Liver (tissue), 8 donors: ENCODE measurements at regions not wholly inside any gene's neighbourhood (a gene's known extent, or its start where the extent isn't known, plus 50 kb on each side); places are given as distances from the start of the nearest gene placed in this dataset.

Source experiments
- DNase-seq: peaks from one replicate; pipeline ENCODE4 v3.0.0-alpha.2; 2017; ENCODE audit warnings: low spot score
- H3K27ac ChIP-seq, 2 donors: one replicate each; pipeline ENCODE4 v1.7.0; 2013; ENCODE audit warnings: inconsistent platforms in 2 of 2, low read length in 2 of 2, control low read depth in 1 of 2, low read depth in 1 of 2, mild to moderate bottlenecking in 1 of 2
- H3K27me3 ChIP-seq, 4 donors: one replicate each; pipeline versions ENCODE4 v1.6.1 to v1.7.0; 2013; ENCODE audit warnings: low read length in 3 of 4, inconsistent platforms in 1 of 4, mild to moderate bottlenecking in 1 of 4, moderate library complexity in 1 of 4; ENCODE audit not compliant: control insufficient read depth in 4 of 4, insufficient read depth in 4 of 4
- H3K36me3 ChIP-seq, 4 donors: one replicate each; pipeline versions ENCODE4 v1.6.1 to v1.7.0; 2013; ENCODE audit warnings: low read length in 3 of 4, mild to moderate bottlenecking in 3 of 4, low read depth in 1 of 4, moderate library complexity in 1 of 4; ENCODE audit not compliant: control insufficient read depth in 4 of 4, insufficient read depth in 3 of 4
- H3K4me1 ChIP-seq, 4 donors: one replicate each; pipeline versions ENCODE4 v1.6.1 to v1.7.0; 2013; ENCODE audit warnings: low read length in 3 of 4, mild to moderate bottlenecking in 3 of 4, moderate library complexity in 1 of 4; ENCODE audit not compliant: control insufficient read depth in 4 of 4, insufficient read depth in 4 of 4
- H3K4me3 ChIP-seq, 3 donors: one replicate each; pipeline versions ENCODE4 v1.6.1 to v1.7.0; 2013; ENCODE audit warnings: low read length in 3 of 3, control low read depth in 1 of 3, low read depth in 1 of 3, mild to moderate bottlenecking in 1 of 3
- H3K9ac ChIP-seq, 2 donors: one replicate each; pipeline ENCODE4 v1.7.0; 2013; ENCODE audit warnings: low read length in 2 of 2, mild to moderate bottlenecking in 2 of 2, moderate library complexity in 2 of 2, control low read depth in 1 of 2, low read depth in 1 of 2
- H3K9me3 ChIP-seq, 4 donors: one replicate each; pipeline versions ENCODE4 v1.6.1 to v1.7.0; 2013; ENCODE audit warnings: low read length in 3 of 4; ENCODE audit not compliant: control insufficient read depth in 4 of 4
- ATF3 ChIP-seq: IDR thresholded peaks from 2 replicates; pipeline ENCODE4 v1.6.1; 2016; ENCODE audit warnings: antibody characterized with exemption
- CTCF ChIP-seq: fragments of 150-350 bp; IDR thresholded peaks from 2 replicates; pipeline ENCODE4 v1.5.1; 2017; ENCODE audit warnings: improper control_type of control experiment, low read depth, low read length; ENCODE audit not compliant: missing input control
- EGR1 ChIP-seq, 2 donors: IDR thresholded peaks; 2 replicates each; pipeline ENCODE4 v1.6.1; 2016 to 2018; ENCODE audit warnings: antibody characterized with exemption in 2 of 2, low read depth in 2 of 2
- FOXA1 ChIP-seq: IDR thresholded peaks from 2 replicates; pipeline ENCODE4 v1.6.1; 2016; ENCODE audit warnings: antibody characterized with exemption
- FOXA2 ChIP-seq: IDR thresholded peaks from 2 replicates; pipeline ENCODE4 v1.6.1; 2016; ENCODE audit warnings: antibody characterized with exemption
- GABPA ChIP-seq, 2 donors: IDR thresholded peaks in 1 of 2; conservative IDR thresholded peaks in 1 of 2; 2 replicates each; pipeline ENCODE4 v1.6.1; 2016; ENCODE audit warnings: antibody characterized with exemption in 2 of 2, mild to moderate bottlenecking in 1 of 2, moderate library complexity in 1 of 2
- HNF4A ChIP-seq, 2 donors: conservative IDR thresholded peaks; 2 replicates each; pipeline ENCODE4 v1.6.1; 2016; ENCODE audit warnings: antibody characterized with exemption in 2 of 2, mild to moderate bottlenecking in 2 of 2
- JUND ChIP-seq, 2 donors: IDR thresholded peaks; 2 replicates each; pipeline ENCODE4 v1.6.1; 2016; ENCODE audit warnings: antibody characterized with exemption in 2 of 2
- NR2F2 ChIP-seq: IDR thresholded peaks from 2 replicates; pipeline ENCODE4 v1.6.1; 2016; ENCODE audit warnings: antibody characterized with exemption
- RAD21 ChIP-seq, 2 donors: IDR thresholded peaks; 2 replicates each; pipeline ENCODE4 v1.6.1; 2016; ENCODE audit warnings: antibody characterized with exemption in 2 of 2, mild to moderate bottlenecking in 2 of 2
- RXRA ChIP-seq, 2 donors: IDR thresholded peaks; 2 replicates each; pipeline ENCODE4 v1.6.1; 2017 to 2018; ENCODE audit warnings: antibody characterized with exemption in 2 of 2, mild to moderate bottlenecking in 1 of 2
- SP1 ChIP-seq: IDR thresholded peaks from 2 replicates; pipeline ENCODE4 v1.6.1; 2018; ENCODE audit warnings: antibody characterized with exemption, mild to moderate bottlenecking
- TAF1 ChIP-seq: conservative IDR thresholded peaks from 2 replicates; pipeline ENCODE4 v1.6.1; 2016; ENCODE audit warnings: antibody characterized with exemption, mild to moderate bottlenecking
- YY1 ChIP-seq: IDR thresholded peaks from 2 replicates; pipeline ENCODE4 v1.6.1; 2016; ENCODE audit warnings: antibody characterized with exemption, mild to moderate bottlenecking
- ZBTB33 ChIP-seq: IDR thresholded peaks from 2 replicates; pipeline ENCODE4 v1.6.1; 2016; ENCODE audit warnings: antibody characterized with exemption
- WGBS: extraction: QIAGEN DNeasy Blood & Tissue Kit; methylation state at CpG from one replicate; pipeline ENCODE4 v1.1.7; 2013; 5-methylcytosine and 5-hydroxymethylcytosine counted together
- TF ChIP-seq, protein P1 (sequence below): IDR thresholded peaks from 2 replicates; pipeline ENCODE4 v1.6.1; 2016; ENCODE audit warnings: antibody characterized with exemption, mild to moderate bottlenecking
- TF ChIP-seq, protein P2 (sequence below): IDR thresholded peaks from 2 replicates; pipeline ENCODE4 v1.6.1; 2016; ENCODE audit warnings: antibody characterized with exemption
- donor health status: healthy.
- donor health status: healthy.
- donor health status: healthy.
- donor health status: healthy.
- donor health status: healthy.

DNA sequence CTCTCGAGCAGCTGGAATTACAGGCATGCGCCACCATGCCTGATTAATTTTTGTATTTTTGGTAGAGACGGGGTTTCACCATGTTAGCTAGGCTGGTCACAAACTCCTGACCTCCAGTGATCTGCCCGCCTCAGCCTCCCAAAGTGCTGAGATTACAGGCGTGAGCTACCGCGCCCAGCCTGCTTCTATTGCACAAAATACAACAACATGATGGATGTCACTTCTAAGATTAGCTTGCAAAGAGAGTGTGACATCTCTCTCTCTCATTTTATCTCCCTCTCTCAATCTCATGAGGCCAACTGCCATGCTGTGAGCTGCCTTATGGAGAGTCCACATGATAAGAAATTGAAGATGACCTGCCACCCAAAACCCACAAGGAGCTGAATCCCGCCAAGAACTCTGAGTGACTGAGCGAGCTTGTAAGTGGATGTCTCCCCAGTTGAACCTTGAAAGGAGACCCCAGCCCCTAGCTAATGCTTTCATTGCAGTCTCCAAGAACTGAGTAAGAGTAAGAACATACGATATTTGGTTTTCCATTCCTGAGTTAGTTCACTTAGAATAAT lies 458.5 kb downstream of the RBFOX1 start:
- TF ChIP-seq, protein P1, sequence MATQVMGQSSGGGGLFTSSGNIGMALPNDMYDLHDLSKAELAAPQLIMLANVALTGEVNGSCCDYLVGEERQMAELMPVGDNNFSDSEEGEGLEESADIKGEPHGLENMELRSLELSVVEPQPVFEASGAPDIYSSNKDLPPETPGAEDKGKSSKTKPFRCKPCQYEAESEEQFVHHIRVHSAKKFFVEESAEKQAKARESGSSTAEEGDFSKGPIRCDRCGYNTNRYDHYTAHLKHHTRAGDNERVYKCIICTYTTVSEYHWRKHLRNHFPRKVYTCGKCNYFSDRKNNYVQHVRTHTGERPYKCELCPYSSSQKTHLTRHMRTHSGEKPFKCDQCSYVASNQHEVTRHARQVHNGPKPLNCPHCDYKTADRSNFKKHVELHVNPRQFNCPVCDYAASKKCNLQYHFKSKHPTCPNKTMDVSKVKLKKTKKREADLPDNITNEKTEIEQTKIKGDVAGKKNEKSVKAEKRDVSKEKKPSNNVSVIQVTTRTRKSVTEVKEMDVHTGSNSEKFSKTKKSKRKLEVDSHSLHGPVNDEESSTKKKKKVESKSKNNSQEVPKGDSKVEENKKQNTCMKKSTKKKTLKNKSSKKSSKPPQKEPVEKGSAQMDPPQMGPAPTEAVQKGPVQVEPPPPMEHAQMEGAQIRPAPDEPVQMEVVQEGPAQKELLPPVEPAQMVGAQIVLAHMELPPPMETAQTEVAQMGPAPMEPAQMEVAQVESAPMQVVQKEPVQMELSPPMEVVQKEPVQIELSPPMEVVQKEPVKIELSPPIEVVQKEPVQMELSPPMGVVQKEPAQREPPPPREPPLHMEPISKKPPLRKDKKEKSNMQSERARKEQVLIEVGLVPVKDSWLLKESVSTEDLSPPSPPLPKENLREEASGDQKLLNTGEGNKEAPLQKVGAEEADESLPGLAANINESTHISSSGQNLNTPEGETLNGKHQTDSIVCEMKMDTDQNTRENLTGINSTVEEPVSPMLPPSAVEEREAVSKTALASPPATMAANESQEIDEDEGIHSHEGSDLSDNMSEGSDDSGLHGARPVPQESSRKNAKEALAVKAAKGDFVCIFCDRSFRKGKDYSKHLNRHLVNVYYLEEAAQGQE: no peak
- TF ChIP-seq ATF3: no peak
- no peak for TF ChIP-seq RAD21 (IDR thresholded peaks at IDR 0.05)
- no peak for TF ChIP-seq YY1
- no peak for TF ChIP-seq EGR1 (IDR thresholded peaks at IDR 0.05; ENCODE audit: low read depth in 2 of 2)
- TF ChIP-seq SP1: no peak
- no peak for TF ChIP-seq TAF1
- no peak for TF ChIP-seq NR2F2
- TF ChIP-seq HNF4A (conservative IDR thresholded peaks at IDR 0.05): no peak
- TF ChIP-seq GABPA (IDR thresholded peaks at IDR 0.05 in 1 of 2, conservative IDR thresholded peaks at IDR 0.05 in 1 of 2): no peak
- no peak for TF ChIP-seq JUND (IDR thresholded peaks at IDR 0.05)
- TF ChIP-seq FOXA2: no peak
- TF ChIP-seq, protein P2, sequence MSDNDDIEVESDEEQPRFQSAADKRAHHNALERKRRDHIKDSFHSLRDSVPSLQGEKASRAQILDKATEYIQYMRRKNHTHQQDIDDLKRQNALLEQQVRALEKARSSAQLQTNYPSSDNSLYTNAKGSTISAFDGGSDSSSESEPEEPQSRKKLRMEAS: no peak
- no peak for TF ChIP-seq RXRA (IDR thresholded peaks at IDR 0.05)
- no peak for TF ChIP-seq CTCF
- no peak for TF ChIP-seq ZBTB33
- Histone ChIP-seq H3K27me3 (peaks cover 0 to 3% (median 0%) of the 10 kb centered on the region in 4 donors), H3K36me3 (no peaks in the 10 kb centered on the region), H3K9ac (no peak overlapping the region), H3K4me1 (no peaks in the 10 kb centered on the region), H3K9me3 (no peaks in the 10 kb centered on the region), H3K4me3 (no peak overlapping the region), H3K27ac (no peak overlapping the region)
- no peak for DNase-seq
- WGBS: 82% methylated on average over 10 of the region's 10 CpGs

DNA sequence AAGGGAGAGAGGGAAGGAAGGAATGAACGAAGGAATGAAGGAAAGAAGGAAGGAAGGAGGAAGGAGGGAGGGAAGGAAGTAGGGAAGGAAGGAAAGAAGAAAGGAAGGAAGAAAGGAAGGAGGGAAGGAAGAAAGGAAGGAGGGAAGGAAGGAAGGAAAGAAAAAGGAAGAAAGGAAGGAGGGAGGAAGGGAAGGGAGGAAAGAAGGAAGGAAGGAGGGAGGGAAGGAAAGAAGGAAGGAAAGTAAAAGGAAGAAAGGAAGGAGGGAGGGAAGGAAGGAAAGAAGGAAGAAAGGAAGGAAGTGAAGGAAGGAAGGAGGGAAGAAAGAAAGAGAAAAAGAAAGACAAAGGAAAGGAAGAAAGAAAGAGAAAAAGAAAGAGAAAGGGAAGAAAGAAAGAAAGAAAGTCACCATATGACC lies 442.4 kb downstream of the RBFOX1 start:
- Histone ChIP-seq H3K27me3 (peaks cover 0 to 3% (median 0%) of the 10 kb centered on the region in 4 donors), H3K9me3 (peaks cover 0 to 4% (median 0%) of the 10 kb centered on the region in 4 donors), H3K4me1 (no peaks in the 10 kb centered on the region), H3K4me3 (no peak overlapping the region), H3K36me3 (no peaks in the 10 kb centered on the region), H3K27ac (no peak overlapping the region), H3K9ac (no peak overlapping the region)
- 58% methylated on average over 1 of the region's 1 CpG for WGBS
- no peak for DNase-seq
- no peak for TF ChIP-seq RAD21 (IDR thresholded peaks at IDR 0.05)
- no peak for TF ChIP-seq ZBTB33
- TF ChIP-seq CTCF: no peak
- no peak for TF ChIP-seq JUND (IDR thresholded peaks at IDR 0.05)
- no peak for TF ChIP-seq FOXA1
- TF ChIP-seq, protein P2: no peak
- TF ChIP-seq GABPA (IDR thresholded peaks at IDR 0.05 in 1 of 2, conservative IDR thresholded peaks at IDR 0.05 in 1 of 2): no peak
